Fibroblast of pulmonary artery (primary cell): ENCODE measurements at regions not wholly inside any gene's neighbourhood (a gene's known extent, or its start where the extent isn't known, plus 50 kb on each side); places are given as distances from the start of the nearest gene placed in this dataset.

ENCODE experiments used
- DNase-seq: peaks from one replicate; pipeline ENCODE4 v3.0.0-alpha.2; 2010; ENCODE audit warnings: low read depth
- H3K4me3 ChIP-seq: replicated peaks from 2 replicates; pipeline ENCODE4 v1.5.1; 2011; ENCODE audit warnings: low read depth, mild to moderate bottlenecking, control low read depth, low read length, moderate library complexity
- CTCF ChIP-seq: IDR thresholded peaks from 2 replicates; pipeline ENCODE4 v1.5.1; 2011; ENCODE audit warnings: mild to moderate bottlenecking, control low read depth, low read length, inconsistent platforms; ENCODE audit errors: missing control alignments

- no peak for TF ChIP-seq CTCF
Measured at GRCh38 chr6:19331089-19331488, 506.1 kb upstream of the ID4 start.

GRCh38 chr6:19332806-19333460, 504.2 kb upstream of the ID4 start:
- no peak for DNase-seq
- no peak for TF ChIP-seq CTCF
- no peak overlapping the region for H3K4me3 ChIP-seq

More at GRCh38 chr6:19331089-19331488, 506.1 kb upstream of the ID4 start:
- no peak for DNase-seq
- H3K4me3 ChIP-seq, result no peak overlapping the region

GRCh38 chr6:19333936-19334335, 503.2 kb upstream of the ID4 start:
- H3K4me3 ChIP-seq, result no peak overlapping the region
- DNase-seq, result peak; percentile 52
- no peak for TF ChIP-seq CTCF

GRCh38 chr6:19336579-19336978, 500.6 kb upstream of the ID4 start:
- no peak for DNase-seq
- no peak for TF ChIP-seq CTCF
- H3K4me3 ChIP-seq, result no peak overlapping the region

GRCh38 chr6:19337101-19337500, 500.1 kb upstream of the ID4 start:
- H3K4me3 ChIP-seq, result no peak overlapping the region
- DNase-seq, result no peak
- TF ChIP-seq CTCF, result no peak

- no peak overlapping the region for H3K4me3 ChIP-seq
- no peak for TF ChIP-seq CTCF
- DNase-seq, result peak; percentile 43
Measured at GRCh38 chr6:19342616-19343015, 494.6 kb upstream of the ID4 start.

- DNase-seq, result no peak
- no peak for TF ChIP-seq CTCF
- no peak overlapping the region for H3K4me3 ChIP-seq
Measured at GRCh38 chr6:19349429-19349828, 487.7 kb upstream of the ID4 start.
